Sciatic nerve (tissue), 2 donors: ENCODE measurements at regions not wholly inside any gene's neighbourhood (a gene's known extent, or its start where the extent isn't known, plus 50 kb on each side); places are given as distances from the start of the nearest gene placed in this dataset.

Source experiments
- ATAC-seq: fragments of 200-7000 bp; cut with Tn5 transposase; one replicate; pipeline ENCODE4 v1.9.1; 2020; ENCODE audit warnings: mild to moderate bottlenecking, moderate library complexity
- DNase-seq: peaks from one replicate; pipeline ENCODE4 v3.0.0-alpha.2; 2020; ENCODE audit warnings: low spot score
- intact Hi-C: fragments of 100-400 bp; cut with DNase I; formaldehyde crosslinking; loops from one replicate; pipeline ENCODE4 v1.14.2; 2022
- donor health status: DM: no; HTN: no; CAD: no.
- donor health status: DM: no; HTN: no; CAD: no.

GRCh38 chr4:165656399-165656798, 216.6 kb upstream of the TLL1 start:
- DNase-seq, result no peak
- intact Hi-C loops, result no loop called here
- ATAC-seq, result no peak

DNA sequence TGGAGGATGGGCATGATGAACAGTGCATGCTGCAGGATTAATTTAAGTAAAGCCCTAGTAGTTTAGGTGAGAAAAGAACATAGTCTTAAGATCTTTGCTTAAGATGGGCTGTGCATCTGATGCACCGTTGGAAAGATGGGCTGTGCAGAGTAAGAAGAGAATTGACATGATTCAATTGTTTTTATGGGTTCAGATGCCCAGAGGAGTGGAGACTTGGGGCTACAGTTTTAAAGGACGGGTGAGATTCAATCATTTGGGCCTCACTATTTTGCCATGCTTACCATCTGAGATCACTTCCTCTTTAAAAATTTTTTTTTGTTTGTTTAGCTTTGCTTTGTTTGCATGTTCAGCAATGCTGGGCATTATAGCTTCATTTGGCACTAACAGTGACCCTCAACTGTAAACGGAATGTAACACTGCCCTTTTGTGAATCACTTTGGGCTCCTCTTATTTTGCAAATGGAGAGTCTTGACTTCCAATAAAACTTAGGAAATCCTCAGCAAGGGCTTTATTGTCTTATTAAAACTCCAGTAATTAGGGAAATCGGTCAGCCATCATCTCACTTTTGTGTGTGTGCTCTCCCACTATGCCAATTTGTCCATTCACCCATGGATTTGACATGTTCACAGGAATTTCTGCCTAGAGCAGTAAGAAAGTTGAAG, 216.1 kb upstream of the TLL1 start:
- no peak for ATAC-seq
- DNase-seq, result no peak
- intact Hi-C loops, result no loop called here

DNA sequence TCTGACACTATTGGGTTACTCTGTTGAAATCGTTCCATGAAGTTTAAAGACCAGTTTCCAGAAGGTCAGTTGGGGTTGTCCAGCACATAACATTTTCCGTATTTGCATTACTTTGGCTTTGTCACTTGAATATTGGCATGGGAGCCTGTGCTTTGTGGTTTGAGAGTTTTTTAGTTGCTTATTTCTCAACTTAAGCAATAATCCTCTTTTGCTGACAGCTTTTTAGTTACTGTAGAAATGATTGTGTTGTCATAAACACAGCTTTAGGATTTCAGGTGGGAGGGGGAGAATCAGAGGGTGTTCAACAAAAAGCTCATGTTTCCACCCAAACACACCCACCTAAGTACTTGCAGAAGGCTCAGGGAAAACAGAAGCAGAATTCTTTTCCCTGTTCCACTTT, 210.7 kb upstream of the TLL1 start:
- intact Hi-C loops, result no loop called here
- ATAC-seq (peak; percentile 80), DNase-seq (no peak)

DNA sequence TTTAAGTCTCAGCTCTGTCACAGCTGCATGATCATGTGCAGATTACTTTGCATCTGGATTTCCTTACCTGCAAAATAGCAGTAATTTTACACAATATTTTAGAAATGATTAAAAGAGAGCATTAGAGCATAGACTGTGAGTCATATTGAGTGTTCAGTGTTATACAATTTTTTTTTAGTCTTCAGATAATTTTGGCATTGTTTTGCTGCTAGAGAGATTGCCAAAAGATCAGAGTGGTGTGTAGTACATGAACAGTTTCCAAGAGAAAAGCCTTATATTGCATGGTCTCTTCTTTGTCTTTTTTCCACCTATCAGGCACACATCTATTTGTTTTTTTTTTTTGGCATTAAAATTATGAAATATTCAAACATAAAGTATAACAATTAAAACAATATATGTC, 209.6 kb upstream of the TLL1 start:
- no peak for DNase-seq
- intact Hi-C loops, result no loop called here
- ATAC-seq, result peak; percentile 42

- ATAC-seq, result no peak
Observed at GRCh38 chr4:165666836-165667235, 206.2 kb upstream of the TLL1 start.

DNA sequence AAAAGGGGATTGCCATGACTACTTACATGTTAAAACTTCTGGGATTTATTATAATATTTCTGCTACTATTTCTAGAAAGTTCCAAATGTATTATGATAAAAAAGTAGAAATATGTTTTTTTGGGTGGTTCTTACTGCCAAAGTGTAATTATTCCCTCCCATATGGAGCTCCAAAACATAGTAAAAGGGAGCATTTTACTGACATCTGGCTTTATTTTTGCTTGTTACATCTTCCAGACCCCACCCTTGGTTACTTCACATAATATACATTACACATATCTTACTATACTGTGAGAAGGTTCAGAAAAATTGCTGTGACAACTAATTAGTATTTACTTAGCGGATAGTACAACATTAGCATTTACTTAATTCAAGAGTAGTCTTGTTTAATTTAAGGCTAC, 205.1 kb upstream of the TLL1 start:
- ATAC-seq, result no peak
- DNase-seq, result no peak
- intact Hi-C loops, result no loop called here

More at GRCh38 chr4:165666836-165667235, 206.2 kb upstream of the TLL1 start:
- DNase-seq, result no peak
- intact Hi-C loops, result no loop called here

DNA sequence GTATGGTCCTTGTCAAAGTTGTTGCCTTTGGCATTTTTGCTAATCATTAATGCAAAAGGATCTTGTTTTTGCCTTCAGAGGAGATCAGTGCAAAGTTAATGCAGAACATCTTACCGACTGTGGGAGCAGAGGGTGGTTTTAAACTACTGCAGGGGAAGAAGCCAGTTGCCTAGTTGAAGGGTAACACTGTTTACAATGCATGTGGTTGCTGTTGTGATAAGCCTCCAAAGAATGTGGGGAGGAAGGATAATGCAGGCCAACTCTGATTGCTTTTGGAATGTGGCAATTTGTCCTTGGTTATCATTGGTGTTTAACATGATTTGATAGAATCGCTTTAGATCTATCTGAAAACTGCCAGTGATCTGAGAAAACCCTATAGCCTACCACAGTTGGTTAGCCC, 204.3 kb upstream of the TLL1 start:
- ATAC-seq (no peak), DNase-seq (no peak)
- intact Hi-C loops, result no loop called here

DNA sequence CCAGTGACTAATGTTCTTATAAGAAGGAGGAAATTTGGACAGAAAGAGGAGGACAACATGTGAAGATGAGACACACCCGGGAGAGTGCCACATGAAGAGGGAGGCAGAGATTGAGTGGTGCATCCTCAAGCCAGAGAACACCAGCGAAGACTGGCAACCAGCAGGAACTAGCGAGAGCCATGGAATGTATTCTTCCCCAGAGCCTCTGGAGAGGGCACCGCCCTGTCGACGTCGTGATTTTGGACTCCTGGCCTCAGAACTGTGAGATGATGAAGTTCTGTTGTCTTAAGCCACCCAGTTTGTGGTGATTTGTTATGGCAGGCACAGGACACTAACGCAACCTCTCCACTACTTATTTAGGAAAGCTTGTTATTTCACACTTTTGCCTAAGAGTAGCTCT, 196.0 kb upstream of the TLL1 start:
- DNase-seq (no peak), ATAC-seq (peak; percentile 50)
- intact Hi-C loops, result no loop called here

GRCh38 chr4:165678236-165678935, 194.7 kb upstream of the TLL1 start:
- ATAC-seq, result peak; percentile 58
- intact Hi-C loops, result no loop called here
- no peak for DNase-seq

DNA sequence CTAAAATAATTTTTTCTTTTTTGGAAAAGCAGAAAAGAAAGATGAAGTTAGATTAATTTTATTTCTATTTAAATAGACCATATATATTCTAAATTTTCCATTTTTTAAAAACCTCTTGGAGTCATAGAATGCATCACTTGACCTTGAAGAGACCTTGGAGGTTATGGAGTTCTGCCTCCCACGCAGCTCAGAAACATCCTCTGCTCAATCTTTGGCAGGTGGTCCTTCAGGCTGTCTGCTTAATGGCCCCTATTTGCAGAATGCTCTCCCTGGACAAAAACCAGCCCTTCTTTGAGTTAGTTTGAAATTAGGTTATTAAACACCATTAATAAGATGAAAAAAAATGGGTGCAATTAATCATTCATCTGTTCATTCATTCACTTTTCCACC, 194.1 kb upstream of the TLL1 start:
- no peak for DNase-seq
- ATAC-seq, result no peak
- intact Hi-C loops, result no loop called here

DNA sequence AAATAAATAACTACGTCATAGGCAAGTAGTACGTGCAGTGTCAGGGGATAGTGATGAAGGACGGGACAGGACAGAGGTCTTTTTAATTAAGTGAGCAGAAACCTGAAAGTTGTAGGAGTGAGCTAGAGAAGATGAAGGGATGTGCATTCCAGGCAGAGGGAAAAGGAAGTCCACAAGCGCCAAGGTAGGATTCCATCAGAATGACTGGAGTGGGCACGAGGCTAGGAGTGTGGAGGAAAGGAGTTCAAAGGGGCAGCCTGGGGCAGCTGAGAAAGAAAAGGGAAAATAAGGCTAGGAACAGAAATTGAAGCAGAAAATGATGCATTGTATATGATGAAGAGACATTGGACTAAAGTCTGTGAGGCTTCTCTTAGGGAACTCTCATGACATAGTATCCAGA, 192.2 kb upstream of the TLL1 start:
- DNase-seq (no peak), ATAC-seq (no peak)
- intact Hi-C loops, result no loop called here

DNA sequence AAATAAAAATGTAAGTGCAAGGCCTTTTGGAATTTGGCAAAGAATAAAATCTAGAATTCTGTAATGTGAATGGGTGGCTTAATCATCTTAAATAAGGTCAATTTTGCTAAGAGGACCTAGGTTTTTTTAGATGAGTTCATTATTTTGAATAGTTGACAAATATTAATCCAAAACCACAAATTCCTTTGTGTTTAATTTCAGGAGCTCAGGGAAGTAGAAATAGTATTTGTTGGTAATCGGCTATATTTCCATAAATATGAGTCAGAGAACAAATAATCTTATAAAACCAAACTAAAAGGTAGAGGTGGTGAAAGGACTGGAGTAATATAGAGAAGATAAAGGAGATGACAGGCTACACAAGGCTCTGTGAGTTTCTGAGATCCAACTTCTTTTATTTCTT, 190.4 kb upstream of the TLL1 start:
- intact Hi-C loops, result no loop called here
- no peak for DNase-seq
- ATAC-seq, result no peak

GRCh38 chr4:165684177-165684805, 188.7 kb upstream of the TLL1 start:
- DNase-seq (no peak), ATAC-seq (peak; percentile 44)
- intact Hi-C loops, result no loop called here

DNA sequence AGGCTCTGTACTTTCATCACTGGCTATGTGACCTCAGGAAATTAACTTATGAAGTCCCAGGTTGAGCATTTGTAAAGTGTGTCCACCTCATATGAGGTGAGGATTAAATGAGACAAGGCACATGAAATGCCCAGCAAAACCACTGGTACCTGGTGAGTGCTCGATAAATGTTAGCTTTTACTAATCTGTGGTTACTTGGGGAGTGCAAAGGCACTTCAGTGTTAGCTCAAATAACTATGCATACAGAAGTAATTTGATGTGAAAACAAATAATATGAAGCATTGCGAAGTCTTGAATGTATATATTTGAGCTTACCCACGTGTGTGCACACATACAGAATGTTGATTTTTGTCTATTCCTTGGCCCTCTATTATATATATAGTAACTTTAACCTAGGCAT, 186.3 kb upstream of the TLL1 start:
- ATAC-seq, result no peak
- intact Hi-C loops, result no loop called here
- DNase-seq, result no peak

DNA sequence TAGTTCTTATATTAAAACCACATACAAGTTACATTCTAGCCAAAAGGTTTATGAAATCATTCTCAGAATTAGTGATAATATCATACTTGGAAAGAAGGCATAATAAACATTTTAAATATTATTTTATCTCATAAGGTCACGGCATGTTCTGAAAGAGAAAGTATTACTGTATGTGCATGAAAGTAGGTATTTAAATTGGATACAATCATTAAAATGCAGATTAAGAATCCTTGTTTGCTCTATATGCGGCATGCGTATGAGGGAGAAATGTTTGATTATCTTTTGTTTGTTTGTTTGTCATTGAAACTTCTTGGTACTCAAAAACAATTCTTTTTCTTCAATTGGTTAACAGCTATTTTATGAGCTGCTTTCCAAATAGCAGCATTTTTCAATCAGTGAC, 183.9 kb upstream of the TLL1 start:
- no peak for DNase-seq
- intact Hi-C loops, result no loop called here
- ATAC-seq, result no peak

DNA sequence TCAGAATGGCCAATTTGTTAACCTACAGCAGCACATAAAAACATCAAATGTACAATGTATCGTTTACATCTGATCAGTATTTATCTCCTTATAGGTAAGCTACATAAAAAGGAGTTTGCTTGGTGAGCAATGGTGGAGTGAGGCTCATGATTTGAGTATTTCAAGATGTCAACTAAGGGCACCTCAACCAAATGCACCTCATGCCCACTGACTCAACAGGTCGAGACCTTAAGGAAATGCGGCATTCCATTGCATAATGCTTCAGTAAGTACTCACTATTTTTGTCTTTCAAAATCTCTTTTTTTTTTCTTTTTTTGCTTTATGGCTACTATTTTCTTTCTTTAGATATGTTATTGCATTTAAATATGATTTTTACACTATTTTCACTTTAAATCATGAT, 181.0 kb upstream of the TLL1 start:
- intact Hi-C loops, result no loop called here
- DNase-seq (no peak), ATAC-seq (no peak)

GRCh38 chr4:165698272-165698671, 174.8 kb upstream of the TLL1 start:
- intact Hi-C loops, result no loop called here
- no peak for ATAC-seq
- DNase-seq, result no peak

DNA sequence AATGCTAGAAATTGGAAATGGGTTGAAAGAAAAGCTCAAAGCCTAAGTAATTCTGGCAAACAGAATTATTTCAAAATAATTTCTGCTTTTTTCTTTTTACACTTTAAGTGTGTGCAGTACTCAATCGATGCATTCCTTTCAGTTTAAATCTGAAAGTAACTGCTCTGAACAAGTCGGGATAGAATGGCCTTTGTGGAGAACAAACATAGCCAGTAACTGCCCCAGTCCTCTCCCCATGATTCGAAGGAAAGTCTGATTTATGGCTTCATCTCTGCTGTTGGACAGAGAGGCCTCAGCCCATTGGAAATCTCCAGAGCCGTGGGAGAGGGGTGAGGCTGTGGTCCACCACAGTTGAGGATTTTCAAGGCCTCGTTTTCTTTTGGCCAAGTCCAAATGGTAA, 174.0 kb upstream of the TLL1 start:
- DNase-seq, result no peak
- ATAC-seq, result no peak

GRCh38 chr4:165700855-165701254, 172.2 kb upstream of the TLL1 start:
- intact Hi-C loops, result no loop called here

More for the DNA sequence above, 174.0 kb upstream of the TLL1 start:
- intact Hi-C loops, result no loop called here

DNA sequence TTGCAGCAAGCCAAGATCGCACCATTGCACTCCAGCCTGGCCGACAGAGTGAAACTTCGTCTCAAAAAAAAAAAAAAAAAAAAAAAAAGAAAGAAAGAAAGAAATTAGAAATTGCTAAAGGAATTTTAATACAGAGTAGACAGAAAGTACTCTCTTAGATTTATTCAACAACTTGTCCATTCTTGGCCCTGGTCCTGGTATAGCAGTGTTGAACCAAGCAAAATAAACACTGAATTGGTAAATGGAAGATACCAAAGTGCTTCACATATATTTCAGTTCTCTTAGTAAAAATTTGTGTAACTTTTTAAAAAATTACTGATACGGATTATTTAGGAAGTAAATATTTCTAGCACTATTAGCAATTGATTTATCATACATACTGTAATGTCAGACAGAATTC, 165.9 kb upstream of the TLL1 start:
- DNase-seq (no peak), ATAC-seq (no peak)
- intact Hi-C loops, result no loop called here

More at GRCh38 chr4:165700855-165701254, 172.2 kb upstream of the TLL1 start:
- ATAC-seq (no peak), DNase-seq (no peak)

DNA sequence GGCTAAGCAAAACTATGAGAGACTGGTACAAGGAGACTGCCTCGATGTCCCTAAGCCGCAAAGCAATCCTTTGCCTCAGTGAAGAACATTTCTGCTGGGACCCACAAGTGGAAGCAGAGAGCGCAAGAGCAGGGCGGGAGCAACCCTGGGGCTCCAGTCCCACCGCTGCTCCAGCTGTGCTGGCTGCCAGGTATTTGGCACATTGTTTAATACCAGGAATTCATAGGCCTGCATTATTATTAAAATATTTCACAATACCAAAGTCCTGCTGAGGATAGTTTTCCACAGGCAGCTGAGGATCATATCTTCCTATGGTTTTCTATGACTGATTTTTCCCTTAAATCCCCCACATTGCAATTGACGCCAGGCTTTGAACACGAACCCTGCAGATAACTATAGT, 163.5 kb upstream of the TLL1 start:
- intact Hi-C loops, result no loop called here

More for the DNA sequence above, 163.5 kb upstream of the TLL1 start:
- ATAC-seq, result peak; percentile 60
- no peak for DNase-seq
